HG03196 (cell line): ENCODE measurements at regions not wholly inside any gene's neighbourhood (a gene's known extent, or its start where the extent isn't known, plus 50 kb on each side); places are given as distances from the start of the nearest gene placed in this dataset.

Source experiments
- ATAC-seq: cut with Tn5 transposase; IDR thresholded peaks from one replicate; pipeline ENCODE4 v1.9.1; 2021; ENCODE audit not compliant: unreplicated experiment

DNA sequence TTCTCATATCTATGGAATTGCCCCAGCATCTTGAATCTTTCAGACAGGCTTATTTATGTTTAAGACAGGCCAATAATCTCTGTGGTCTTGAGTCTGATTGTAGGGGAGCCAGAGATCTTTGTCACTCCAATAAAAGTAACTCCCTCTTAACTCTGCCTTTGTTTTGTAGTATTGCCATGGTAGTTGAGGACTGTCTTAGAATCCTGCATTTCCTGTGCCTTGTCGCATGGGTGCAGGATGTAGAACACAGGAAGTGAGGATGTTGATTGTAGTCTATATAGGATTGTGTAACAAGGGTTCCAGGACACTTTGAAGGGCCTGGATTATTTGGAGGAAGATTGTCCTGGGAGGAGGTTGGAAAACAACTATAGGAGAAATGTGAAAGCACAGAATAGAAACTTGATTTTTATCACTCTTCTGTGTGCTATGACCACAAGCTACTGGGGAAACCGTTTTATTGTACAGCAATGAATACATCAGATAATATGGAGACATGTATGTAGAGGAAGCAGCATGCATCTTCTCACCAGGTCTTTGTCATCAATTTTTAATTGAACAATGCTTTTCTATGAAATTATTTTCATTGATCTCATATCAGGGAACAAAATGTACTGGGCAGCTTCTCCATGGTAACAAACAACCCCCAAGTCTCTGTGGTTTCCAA lies 411.7 kb downstream of the FGF9 start:
- no peak for ATAC-seq

DNA sequence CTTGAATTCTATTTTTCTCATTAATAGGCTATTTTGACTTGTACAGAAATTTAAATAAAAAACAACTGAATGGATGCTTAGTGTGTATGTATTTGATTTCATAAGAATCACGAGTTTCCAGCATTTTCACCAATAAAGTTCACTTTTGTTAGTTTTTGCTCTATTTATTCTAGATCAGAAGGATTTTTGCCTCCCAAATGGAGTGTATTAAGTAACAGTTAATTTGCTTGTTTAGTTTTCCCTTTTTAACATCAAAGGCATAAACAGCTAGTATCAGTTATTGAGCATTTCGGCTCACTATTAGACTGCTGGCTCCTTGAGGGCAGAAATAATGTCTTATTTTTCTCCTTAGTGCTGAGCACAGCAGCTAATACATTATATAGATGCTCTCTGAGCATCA lies 414.1 kb downstream of the FGF9 start:
- ATAC-seq = no peak

DNA sequence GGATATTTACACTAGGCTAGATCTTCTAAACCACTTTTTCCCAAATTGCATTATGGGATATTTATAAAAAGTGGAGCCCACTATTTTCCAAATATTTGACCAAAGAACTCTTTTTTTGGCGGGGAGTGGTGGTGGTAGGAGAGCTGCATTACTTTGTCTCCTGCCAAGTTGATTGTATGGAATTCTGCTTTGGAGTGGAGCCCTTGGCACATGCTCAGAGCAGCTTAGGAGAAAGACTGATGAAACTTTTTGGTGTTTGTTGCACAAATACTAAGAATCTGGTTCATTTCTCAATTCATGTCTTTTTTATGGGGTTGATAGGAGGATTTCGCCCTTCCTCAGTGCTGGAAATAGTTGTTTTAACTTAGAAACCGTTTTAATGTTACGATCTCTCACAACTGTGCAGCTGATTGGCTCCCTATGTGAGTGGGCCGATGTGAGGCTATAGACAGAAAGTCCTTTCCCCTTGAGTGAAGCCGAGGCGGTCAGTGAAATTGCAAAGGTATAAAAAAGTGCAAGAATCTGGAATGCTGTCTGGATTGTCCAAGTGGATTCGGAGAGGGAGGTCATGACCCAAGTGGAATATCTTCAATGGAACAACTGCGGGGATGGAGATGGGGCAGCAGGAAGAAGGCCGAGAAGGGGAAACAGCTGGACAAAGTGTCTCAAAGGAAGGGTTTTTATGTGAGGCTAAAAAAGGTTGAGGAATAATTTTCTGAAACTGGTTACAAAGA lies 415.9 kb downstream of the FGF9 start:
- no peak for ATAC-seq

DNA sequence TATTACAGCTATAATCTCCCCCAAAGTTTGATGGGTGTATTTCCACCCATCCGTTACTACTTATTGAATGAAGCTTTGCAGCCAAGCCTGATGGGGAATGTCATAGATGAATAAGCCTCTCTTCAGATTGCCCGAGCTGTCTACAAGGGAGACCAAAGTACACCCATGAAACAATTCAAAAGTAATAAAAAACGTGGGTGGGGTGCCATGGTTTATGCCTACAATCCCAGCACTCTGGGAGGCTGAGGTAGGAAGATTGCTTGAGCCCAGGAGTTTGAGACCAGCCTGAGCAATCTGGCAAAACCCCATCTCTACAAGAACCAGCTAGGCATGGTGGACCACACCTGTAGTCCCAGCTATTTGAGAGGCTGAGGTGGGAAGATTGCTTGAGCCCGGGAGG lies 419.2 kb downstream of the FGF9 start:
- no peak for ATAC-seq

DNA sequence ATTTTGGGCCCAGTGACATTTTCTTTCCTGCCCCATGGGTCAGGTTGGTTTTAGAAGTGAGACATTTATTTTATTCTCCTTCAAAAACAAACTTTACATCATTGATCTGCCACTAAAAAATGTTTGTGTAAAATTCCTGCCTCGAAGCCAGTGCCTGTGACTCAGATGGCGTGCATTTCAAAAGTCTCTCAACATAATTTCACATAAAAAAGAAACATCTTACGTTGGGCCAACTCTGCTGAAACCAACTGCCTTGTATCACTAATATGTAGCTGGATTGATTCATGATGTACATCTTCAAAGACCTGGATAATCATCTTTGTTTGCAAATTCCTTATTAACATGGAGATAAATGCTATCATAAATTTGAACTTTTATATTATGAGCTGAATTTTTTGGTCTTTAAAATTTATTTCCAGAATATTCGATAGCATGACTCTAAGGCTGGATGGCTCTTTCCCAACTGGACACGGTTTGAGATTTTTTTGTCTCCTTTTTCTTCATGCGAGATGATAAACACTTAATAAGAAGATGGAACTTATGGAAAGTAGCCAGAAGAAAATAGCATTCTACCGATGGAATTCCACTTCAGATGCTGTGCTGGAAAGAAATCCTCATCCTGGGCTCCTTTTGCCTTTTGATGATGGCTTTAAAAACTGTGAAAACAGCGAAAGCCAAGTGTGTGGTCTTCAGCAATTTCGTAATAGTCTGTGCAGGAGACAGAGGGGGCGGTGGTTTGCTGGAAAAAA lies 420.5 kb downstream of the FGF9 start:
- ATAC-seq = no peak

DNA sequence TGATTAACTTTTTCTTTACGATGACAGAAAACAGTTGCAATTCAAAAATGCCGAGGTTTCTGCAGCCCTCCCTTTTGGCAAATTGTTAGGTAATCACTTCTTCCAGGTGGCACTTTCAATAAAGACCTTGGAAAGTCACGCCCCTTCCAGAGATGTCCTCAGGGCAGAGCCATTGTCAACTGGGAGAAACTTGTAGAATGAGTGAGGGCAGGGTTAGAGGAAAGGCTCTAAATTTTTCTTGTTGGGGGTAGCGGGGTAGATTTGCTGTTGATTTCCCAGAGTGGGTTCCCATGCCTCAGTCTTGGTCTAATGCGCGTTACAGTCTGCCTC lies 421.1 kb downstream of the FGF9 start:
- no peak for ATAC-seq

DNA sequence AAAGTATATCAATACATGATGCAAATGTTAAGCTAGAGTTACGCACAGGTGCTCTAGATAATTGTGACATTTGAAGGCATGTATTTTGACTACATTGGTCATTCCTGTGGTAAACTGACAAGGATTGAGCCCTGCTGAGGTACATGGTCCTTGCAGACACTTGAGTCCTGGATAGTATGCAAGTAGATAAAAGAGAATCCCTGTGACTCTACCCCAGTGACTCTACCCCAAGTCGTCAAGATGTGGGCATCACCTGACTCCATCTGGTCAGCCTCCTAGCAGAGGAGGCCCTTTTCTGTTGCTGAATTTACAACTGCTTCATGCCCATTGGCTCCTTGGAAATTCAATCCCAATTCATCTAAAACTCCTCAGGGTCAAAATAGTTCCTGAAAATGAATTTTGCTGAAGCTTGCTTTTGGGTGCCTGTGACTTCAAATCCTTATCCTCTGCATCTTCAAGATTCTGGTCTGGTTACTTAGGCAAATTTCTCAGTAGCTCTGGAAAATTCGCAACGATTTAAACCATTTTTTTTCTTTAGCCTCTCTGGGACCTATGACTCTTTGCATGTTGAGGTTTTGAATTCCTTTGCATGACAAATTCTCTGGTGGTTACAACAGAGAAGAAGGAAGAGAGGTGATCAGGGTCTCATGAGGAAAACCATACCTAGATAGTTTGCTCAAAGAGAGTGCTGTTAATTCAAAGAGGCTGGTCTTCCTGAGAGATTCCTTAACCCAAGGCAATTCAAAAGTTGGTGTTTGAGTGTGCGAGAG lies 422.1 kb downstream of the FGF9 start:
- ATAC-seq = no peak

DNA sequence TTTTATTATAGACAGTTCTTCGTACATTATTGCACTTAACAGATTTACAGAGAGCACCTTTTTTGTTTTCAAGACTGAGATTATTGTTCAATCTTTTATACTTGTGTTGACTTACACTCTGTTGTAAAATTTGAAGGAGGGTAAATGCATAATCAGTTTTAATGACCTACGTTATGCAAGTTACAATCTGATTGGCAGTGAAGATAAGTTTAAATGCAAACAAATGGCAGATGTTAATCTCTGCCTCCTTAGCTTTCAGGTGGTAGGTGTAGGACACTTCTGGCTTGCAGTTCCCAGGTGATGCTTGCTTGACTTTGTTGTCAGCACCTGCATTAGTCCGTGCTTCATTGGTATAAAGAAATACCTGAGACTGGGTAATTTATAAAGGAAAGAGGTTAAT lies 424.9 kb downstream of the FGF9 start:
- no peak for ATAC-seq

DNA sequence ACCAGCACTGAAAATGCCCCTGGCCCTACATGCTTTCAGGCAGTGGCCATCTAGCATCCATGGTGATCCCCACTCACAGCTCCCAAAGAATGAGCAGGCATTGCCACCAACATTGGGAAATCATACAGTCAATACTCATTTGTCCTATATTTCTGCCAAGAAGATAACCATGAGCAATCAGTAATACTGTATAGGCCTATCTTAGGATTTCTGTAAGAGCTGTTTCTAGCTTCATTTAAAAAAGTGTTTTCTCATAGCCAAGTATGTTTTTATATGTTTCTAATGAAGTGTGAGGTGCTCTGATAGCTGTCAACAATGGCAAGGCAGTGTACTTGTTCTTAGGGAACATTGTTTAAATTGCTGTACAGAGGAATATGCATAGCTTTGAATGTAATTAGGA lies 428.7 kb downstream of the FGF9 start:
- no peak for ATAC-seq

DNA sequence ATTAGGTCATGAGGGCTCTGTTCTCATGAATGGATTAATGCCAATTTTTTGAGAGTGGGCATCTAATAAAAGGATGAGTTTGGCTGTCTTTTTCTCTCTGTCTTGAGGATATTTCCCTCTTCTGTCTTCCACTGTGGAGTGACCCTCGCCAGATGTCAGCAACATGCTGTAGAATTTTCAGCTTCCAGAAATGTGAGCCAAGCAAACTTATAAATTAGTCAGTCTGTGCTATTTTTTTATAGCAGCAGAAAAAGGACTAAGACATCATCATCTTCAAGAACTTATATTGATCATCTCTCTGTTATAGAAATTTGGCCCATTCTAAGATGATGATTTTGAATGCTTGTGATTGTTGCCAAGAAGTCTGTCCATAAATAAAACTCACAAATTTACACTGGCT lies 431.4 kb downstream of the FGF9 start:
- ATAC-seq = no peak

DNA sequence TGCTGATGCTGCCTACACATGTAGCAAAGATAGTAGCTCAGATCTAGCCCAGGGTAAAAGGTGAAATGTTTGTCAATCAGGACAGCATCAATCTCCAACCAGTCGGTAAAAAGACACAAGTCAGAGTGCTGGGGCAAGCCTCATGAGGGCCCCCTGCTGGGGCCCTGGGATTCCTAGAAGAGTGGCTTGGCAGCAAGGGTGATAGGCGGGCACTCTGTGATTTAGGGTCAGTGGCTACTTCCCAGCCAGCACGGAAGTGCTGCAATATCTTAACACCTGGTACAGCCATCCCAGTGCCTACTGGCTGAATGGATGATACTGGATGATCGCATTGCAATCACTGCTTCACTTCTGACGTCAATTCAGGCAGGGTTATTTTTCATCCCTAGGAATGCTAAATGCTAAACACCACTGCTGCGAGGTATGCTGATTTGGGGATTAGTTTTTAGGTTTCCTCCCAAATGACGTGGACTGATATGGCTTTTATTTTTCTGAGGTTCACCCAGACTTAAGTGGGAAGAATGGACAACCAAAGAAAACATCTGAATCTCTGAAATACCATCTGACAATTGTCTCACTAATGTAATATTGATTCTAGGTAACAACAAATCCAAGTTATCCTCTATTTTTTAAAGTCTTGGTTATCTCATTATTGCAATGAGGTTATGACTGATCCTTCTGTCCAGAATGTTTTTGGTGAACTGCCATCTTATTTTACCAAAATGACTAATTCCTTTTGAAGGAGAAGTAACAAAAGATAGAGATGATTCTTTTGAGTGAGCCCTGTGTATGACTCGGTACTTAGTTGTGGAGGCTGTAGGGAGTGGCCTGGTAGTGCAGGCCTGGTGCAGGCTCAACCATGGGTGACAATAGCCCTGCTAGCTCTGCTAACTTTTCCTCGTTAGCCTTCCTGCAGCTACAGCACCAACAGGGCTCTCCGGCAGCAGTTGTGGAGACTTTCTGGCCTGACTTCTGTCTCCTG lies 432.5 kb downstream of the FGF9 start:
- ATAC-seq = no peak

DNA sequence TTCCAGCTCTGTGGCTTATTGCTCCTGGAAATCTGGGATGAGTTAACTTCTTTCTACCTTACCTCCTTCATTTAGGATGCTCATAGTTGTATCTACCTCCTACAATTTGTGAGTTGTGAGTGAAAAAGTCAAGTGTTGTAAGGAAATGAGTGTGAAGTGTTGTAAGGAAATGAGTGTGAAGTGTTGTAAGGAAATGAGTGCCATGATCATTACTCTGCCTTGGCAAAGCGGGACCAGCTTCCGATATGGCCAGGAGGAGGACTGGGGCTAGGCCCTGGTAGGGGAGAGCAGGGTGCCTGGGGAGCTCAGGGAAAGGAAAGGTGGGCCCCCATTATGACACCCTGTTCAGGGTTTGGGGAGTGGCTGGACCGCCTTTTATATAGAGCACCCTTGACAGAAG lies 435.2 kb downstream of the FGF9 start:
- no peak for ATAC-seq

DNA sequence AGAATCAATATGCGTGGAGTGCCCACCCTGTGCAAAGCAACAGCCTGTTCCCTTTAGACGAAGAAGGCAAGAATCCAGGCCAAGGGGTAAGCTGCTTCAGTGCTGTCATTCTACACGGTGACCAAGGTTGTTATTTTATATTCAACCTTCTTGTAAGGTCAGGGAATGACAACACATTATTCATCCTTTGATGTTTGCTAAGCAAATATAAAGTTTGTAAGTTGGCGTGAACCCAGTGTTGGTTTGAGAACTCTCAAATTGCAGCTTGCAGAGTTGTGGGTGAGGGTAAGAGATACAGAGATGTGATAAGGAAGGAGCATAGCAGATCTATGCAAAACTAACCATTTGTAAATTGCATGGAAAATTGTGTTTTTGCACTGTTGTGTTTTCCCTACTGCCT lies 436.7 kb downstream of the FGF9 start:
- no peak for ATAC-seq

DNA sequence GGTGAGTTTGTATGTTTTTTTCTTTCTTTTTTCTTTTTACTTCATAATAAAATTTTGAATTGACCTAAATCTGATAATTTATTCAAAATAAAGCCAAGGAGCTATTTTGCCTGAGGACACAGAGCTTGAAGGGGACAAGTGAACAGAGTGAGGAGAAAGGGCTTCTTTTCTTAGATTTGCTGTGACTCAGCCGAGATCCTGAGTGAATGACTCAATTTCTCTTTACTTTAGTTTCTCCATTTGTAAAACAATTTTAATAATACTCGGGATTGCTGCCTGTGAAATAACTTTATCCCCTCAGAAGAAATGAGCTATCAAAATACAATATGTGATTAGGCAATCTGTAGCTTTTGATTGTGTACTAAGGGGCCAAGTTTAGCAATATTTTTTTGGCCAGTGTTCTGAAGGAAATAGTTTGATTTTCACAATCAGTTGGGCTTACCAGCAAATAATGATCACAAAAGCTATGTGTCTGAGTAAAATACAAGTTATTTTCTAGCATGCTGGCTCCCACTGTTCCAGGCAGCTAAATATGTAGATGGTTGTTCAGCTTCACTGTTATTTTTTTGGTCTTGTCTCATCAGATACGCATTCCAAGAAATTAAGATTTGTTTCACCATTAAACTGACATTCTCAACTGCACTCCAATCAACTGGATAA lies 437.5 kb downstream of the FGF9 start:
- ATAC-seq = no peak

DNA sequence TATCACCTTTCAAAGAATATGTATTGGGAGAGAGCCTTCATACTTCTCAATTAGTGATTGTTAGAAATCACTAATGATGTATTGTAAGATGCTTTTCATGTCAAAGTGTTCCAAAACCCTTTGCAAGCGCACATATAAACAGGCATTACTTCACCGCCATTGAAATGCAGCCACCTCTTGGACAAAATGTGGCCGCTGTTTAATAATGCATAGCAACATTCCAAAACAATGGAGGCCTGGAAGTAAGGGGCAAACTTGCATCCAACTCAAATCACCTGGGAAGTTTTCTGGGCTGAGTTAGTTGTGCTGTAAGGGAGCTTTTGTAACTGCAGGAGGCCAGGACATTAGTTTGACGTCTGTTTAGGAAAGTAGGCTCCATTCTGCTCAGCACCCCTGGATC lies 438.1 kb downstream of the FGF9 start:
- ATAC-seq = no peak

DNA sequence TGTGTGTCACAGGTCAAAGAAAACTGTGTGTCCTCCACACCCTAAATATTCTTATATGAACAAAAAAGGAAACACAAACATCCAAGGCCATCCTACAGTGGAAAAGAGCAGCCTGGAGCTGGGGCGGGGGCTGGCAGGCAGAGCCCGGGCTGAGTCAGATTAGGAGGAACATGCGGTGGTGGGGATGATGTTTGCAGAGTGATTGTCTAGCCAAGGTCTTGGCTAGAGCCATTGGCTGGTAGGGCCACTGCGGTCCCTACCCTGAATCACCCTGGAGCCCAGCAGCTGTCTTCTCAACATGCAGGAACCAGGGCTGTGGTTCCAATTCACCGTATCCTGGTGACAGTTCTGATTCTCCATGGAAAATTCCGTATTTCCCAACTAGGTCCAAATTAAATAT lies 439.5 kb downstream of the FGF9 start:
- no peak for ATAC-seq

DNA sequence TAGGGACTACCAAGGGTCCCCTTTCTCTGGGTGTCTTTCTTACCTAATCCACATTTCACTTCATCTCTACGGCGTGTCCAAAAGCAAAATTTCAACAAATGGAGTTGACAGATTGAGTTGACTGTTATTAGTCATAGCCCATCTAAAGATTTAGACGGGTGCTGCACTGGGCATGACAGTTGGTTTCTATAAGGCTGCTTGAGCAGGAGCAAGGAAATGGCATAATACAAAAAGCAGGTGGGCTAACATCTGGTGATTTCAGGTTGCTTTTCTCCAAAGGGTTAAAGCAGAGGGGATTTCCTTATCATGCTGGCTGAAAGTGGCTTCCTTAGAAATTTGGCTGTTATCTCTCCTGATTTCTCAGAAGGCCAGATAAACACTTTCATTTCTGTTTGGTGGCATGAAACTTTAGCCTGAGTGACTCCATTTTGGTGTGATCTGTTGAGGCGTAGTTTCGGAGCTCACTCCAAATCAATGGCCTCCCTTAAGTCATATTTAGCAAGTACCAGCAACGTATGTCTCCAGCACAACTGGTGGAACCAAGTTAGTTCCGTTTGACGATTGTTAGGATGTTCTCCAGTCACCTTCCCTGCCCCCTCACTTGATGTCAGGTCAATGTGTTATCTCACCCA lies 440.4 kb downstream of the FGF9 start:
- no peak for ATAC-seq

DNA sequence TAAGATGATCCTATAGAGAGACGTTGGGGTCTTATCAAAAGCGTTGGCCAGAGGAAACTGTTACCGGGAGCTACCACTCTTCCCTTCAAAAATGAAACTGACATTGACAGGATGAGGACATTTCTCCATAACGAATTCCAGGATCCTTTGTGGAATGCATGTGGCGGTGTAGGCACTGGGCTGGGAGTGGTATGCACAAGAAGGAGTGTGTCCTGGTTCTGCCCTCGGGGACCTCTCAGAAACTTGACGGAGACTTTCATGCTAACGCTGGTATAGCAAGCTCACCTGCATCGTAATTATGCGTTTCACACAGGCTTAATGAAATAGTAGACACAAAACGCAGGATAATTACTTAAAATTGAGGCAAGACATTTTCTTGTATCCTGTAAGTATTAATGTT lies 441.1 kb downstream of the FGF9 start:
- ATAC-seq = no peak

DNA sequence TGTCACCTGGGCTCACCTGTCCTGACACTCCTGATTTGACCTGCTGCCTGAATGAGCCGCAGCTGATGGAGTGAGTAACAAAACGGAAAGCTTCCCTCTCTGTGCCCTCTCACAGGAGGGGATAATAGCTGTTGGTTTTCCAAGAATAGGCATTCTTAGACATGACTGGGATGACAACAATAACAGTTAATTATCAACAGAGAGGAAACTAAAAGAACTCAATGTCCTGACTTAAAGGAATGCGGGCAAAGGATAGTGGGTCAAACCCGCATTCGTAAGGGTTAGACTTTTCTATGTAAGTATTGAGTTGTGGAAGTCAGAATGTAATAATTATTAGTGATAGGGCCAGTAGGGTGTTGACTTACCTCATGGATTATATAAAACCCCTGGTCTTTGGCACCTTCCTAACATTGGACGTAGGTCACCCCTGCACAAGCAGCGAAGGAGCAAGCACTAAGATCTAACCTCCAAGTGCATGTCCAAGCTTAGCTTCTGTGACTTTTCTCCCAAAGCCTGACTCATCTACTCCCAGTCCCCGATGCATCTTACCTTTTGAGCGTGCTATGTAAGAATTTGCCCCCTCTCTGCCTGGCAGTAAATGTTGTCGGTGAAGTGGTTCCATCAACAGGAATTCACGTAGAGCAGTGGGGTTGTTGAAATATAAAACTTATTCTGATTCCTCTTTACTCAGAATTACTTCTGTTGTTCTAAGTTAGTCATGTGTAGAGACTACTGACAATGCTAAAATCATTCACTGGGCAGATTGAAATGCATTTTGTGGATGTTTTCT lies 442.3 kb downstream of the FGF9 start:
- no peak for ATAC-seq
